ENCODE measurements at regions not wholly inside any gene's neighbourhood (a gene's known extent, or its start where the extent isn't known, plus 50 kb on each side); places are given as distances from the start of the nearest gene placed in this dataset.

- POLR2A ChIA-PET (ENCODE audit: partially characterized antibody): no interaction called here
These were observed 113.7 kb downstream of the RDH14 start for GRCh38 chr2:18446715-18447114.

More at GRCh38 chr2:18446715-18447114, 113.7 kb downstream of the RDH14 start:
- no peaks in the 10 kb centered on the region for H3K27me3 ChIP-seq (replicated peaks in 1 of 4; ENCODE audit: control insufficient read depth in 3 of 4, extremely low read depth in 1 of 4, insufficient read depth in 3 of 4, low read length in 3 of 4)
- no peaks in the 10 kb centered on the region for H3K36me3 ChIP-seq (ENCODE audit: control insufficient read depth in 2 of 4, insufficient read depth in 4 of 4, low read length in 3 of 4)
- WGBS, 2 experiments (ENCODE audit: extremely low coverage in 1 of 2, insufficient coverage in 1 of 2, insufficient read length in 1 of 2, insufficient replicate concordance in 2 of 2, low coverage in 1 of 2, low lambda C conversion rate in 2 of 2, missing lambda C conversion rate in 1 of 2): 94% methylated on average over 2 of the region's 2 CpGs; no CpG with 5 or more reads in 1 of the 2 experiments
- no peak overlapping the region for H4K5ac ChIP-seq (ENCODE audit: insufficient read length, low read depth, low read length)
- no peak overlapping the region for H4K91ac ChIP-seq (replicated peaks; ENCODE audit: insufficient read length, low read length)
- no peak for FAIRE-seq
- H3K79me2 ChIP-seq (ENCODE audit: control insufficient read depth in 1 of 2, insufficient read depth in 2 of 2, low read length in 2 of 2): no peaks in the 10 kb centered on the region
- DNase-seq (ENCODE audit: low read depth in 1 of 2, low spot score in 2 of 2): no peak
- H3K4me1 ChIP-seq (replicated peaks in 1 of 4; ENCODE audit: control insufficient read depth in 3 of 4, insufficient read depth in 4 of 4, low read length in 3 of 4): no peaks in the 10 kb centered on the region
- no peak overlapping the region for H2BK15ac ChIP-seq (ENCODE audit: low read length)
- H3K56ac ChIP-seq (replicated peaks; ENCODE audit: insufficient read length, low read depth, low read length): no peak overlapping the region
- no peak overlapping the region for H3K4ac ChIP-seq (replicated peaks; ENCODE audit: insufficient read length, low read depth, low read length)
- H3K27ac ChIP-seq (ENCODE audit: low read depth, low read length): no peak overlapping the region
- H2BK5ac ChIP-seq (ENCODE audit: low read depth, low read length): no peak overlapping the region
- H2AK5ac ChIP-seq (ENCODE audit: low read depth, low read length): no peak overlapping the region
- no peak overlapping the region for H2BK120ac ChIP-seq (replicated peaks; ENCODE audit: low read depth, low read length)
- H2BK12ac ChIP-seq (ENCODE audit: low read depth, low read length): no peak overlapping the region
- H3K18ac ChIP-seq (ENCODE audit: extremely low read depth, low read length): no peak overlapping the region
- H3K4me3 ChIP-seq (ENCODE audit: extremely low read depth in 1 of 4, insufficient read depth in 2 of 4, low read depth in 3 of 4, low read length in 4 of 4): no peak overlapping the region
- H4K20me1 ChIP-seq (replicated peaks in 1 of 2; ENCODE audit: control insufficient read depth in 1 of 2, insufficient read depth in 2 of 2, low read length in 2 of 2): no peaks in the 10 kb centered on the region
- no peak for TF ChIP-seq SIX5 (IDR thresholded peaks at IDR 0.05; ENCODE audit: low read depth, low read length)
- no peak for TF ChIP-seq RNF2 (IDR thresholded peaks at IDR 0.05; ENCODE audit: borderline replicate concordance, low read depth, low read length, missing control alignments, poor library complexity, severe bottlenecking)
- TF ChIP-seq KDM4A (IDR thresholded peaks at IDR 0.05; ENCODE audit: low read depth, low read length, severe bottlenecking): no peak
- no peak for TF ChIP-seq NANOG (IDR thresholded peaks at IDR 0.05; ENCODE audit: insufficient read depth, low read depth, low read length, poor library complexity, severe bottlenecking)
- TF ChIP-seq BCL11A (IDR thresholded peaks at IDR 0.05; ENCODE audit: low read depth in 2 of 2, low read length in 2 of 2): no peak
- TF ChIP-seq ASH2L (IDR thresholded peaks at IDR 0.05; ENCODE audit: low read length): no peak
- no peak for TF ChIP-seq GABPA (IDR thresholded peaks at IDR 0.05; ENCODE audit: borderline replicate concordance, insufficient read depth, low read length)
- TF ChIP-seq CHD2 (IDR thresholded peaks at IDR 0.05; ENCODE audit: low read length): no peak
- no peak for TF ChIP-seq CHD1 (IDR thresholded peaks at IDR 0.05; ENCODE audit: low read depth, low read length)
- H3K9me3 ChIP-seq (ENCODE audit: insufficient read depth in 2 of 2, low read depth in 1 of 2, low read length in 1 of 2): no peaks in the 10 kb centered on the region
- H4K8ac ChIP-seq (ENCODE audit: extremely low read depth, insufficient read depth, low read length): no peak overlapping the region
- H3K9ac ChIP-seq (replicated peaks in 1 of 4; ENCODE audit: extremely low read depth in 1 of 4, low read depth in 3 of 4, low read length in 3 of 4): no peak overlapping the region
- no peak overlapping the region for H2AFZ ChIP-seq (ENCODE audit: low read length)
- CTCF ChIA-PET (ENCODE audit: partially characterized antibody): interaction anchor here (3.9 kb wide), 1 partner anchor 8 kb away, joined by 16 read pairs; no protein-coding TSS in a partner anchor
- H3K23ac ChIP-seq (ENCODE audit: insufficient read length): no peak overlapping the region
- no peak overlapping the region for H3K14ac ChIP-seq (ENCODE audit: insufficient read length)
- no peaks in the 10 kb centered on the region for H3K79me1 ChIP-seq (ENCODE audit: low read depth, low read length)
- H3K4me2 ChIP-seq (ENCODE audit: insufficient read depth in 1 of 2, low read depth in 2 of 2, low read length in 2 of 2): no peak overlapping the region
- H3K23me2 ChIP-seq (ENCODE audit: low read depth, low read length): no peaks in the 10 kb centered on the region
- H2BK20ac ChIP-seq (ENCODE audit: low read length): no peak overlapping the region
